ENCODE measurements at regions not wholly inside any gene's neighbourhood (a gene's known extent, or its start where the extent isn't known, plus 50 kb on each side); places are given as distances from the start of the nearest gene placed in this dataset.
"Not testable (repeated sequence)": the region's sequence is repeated elsewhere in the genome, so short reads cannot be mapped to it uniquely, and the experiment has no call there.

DNA sequence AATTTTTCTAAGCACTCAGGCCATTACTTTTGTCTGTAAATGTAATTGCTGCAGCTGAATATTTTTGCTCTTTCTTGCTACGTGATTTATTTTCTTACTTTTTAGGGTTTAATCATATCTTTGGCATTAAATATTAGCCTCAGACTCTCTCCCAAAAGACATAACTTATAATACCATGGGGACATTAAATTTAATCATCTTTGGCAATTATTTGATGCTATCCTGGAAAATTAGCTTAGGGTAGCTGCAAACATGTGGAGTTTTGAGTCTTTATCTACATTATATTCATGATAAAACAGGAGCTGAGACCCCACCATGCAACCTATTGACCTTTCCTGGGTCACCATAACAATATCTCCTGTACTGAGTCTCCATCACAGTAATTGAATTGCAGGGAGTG is 59.1 kb upstream of the EDAR start:
- no peak for DNase-seq (ENCODE audit: low spot score)

DNA sequence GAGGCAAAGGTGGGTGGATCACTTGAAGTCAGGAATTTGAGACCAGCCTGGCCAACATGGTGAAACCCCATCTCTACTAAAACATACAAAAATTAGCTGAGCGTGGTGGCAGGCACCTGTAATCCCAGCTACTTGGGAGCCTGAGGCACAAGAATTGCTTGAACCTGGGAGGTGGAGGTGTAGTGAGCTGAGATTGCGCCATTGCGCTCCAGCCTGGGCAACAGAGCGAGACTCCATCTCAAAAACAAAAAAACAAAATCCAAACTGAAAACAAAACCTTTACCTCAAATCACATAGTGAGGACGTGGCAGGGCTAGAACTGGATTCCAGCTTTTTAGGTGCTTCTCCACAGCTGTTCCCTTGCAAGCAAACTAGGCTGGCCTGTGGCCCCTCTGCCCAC is 58.5 kb upstream of the EDAR start:
- DNase-seq (ENCODE audit: low spot score): not testable (repeated sequence)

DNA sequence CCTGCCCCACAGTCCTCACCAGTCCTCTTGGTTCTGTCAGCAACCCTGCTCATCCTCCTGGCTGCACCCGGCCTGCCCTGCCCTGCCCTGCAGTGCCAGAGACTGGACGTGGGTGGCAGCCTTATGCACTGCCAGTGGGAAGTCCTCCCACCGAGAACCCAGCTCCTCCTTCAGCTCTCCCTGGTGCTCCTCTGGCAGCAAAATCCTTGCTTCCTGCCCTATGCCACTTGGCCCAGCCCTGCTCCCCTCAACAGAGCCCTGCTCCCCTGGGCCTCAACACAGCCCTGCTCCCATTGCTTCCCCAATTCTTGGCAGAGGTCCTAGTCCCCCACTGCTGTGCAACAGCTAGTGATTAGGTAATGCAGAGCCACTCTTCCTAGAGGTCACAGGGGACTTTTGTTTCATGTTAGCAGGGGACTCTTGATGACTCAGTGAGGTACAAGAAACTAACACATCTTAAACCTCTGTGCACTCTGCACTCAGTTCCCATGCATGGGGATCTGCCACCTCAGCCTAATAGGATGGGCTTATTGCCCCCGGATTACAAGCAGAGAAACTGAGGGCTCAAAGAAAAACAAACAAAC is 58.0 kb upstream of the EDAR start:
- DNase-seq (ENCODE audit: low spot score): no peak

DNA sequence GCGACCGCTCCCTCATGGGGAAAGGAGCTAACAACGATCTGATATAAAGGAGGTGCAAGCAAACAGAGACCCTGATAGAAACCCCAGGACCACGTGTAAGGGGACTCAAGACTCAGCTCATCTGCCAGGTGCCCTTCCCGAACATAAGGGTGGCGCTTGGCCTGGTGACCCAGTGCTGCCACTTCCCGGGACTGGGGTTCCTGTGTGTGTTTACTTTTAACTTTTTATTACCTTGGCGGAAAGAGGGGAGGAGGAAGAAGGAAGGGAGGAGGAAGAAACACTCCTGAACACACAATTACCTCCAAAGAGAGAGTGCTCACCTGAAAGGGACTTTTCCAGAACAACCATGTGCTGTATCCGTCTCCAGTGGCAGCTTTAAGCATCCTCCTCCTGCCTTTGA is 56.5 kb upstream of the EDAR start:
- no peak for DNase-seq (ENCODE audit: low spot score)

DNA sequence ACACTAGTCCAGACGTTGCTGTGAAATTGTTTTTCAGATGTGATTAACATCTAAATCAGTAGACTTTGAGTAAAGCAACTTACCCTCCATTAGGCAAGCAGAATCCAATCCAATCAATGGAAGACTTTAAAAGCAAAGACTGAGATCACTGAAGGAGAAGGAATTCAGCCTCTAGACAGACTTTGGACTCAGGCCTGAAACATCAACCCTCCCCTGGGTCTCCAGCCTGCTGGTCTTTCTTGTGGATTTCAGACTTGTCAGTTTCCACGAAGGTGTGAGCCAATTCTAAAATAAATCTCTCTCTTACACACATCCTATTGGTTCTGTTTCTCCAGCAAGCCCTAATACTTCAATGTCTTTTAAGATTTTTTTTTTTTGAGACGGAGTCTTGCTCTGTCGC is 50.0 kb upstream of the EDAR start:
- DNase-seq (ENCODE audit: low spot score): no peak

All from globus pallidus (tissue), 1 donor.